Lung (tissue), 11 donors: ENCODE measurements at regions not wholly inside any gene's neighbourhood (a gene's known extent, or its start where the extent isn't known, plus 50 kb on each side); places are given as distances from the start of the nearest gene placed in this dataset.
"Not testable (repeated sequence)": the region's sequence is repeated elsewhere in the genome, so short reads cannot be mapped to it uniquely, and the experiment has no call there.

Experiments
- ATAC-seq: fragments of 200-7000 bp; cut with Tn5 transposase; one replicate; pipeline ENCODE4 v1.9.1; 2020; ENCODE audit warnings: moderate number of reproducible peaks; ENCODE audit not compliant: insufficient read depth, low FRiP score
- DNase-seq, 3 donors: peaks; one replicate each; pipeline ENCODE4 v3.0.0-alpha.2; 2013 to 2017
- H3K27ac ChIP-seq, 2 donors: one replicate each; pipeline ENCODE4 v1.5.1; 2013; ENCODE audit warnings: mild to moderate bottlenecking in 2 of 2, moderate library complexity in 2 of 2, control low read depth in 1 of 2, inconsistent platforms in 1 of 2, low read depth in 1 of 2, low read length in 1 of 2
- H3K27me3 ChIP-seq, 3 donors: one replicate each; pipeline ENCODE4 v1.5.1; 2013; ENCODE audit warnings: low read length in 2 of 3; ENCODE audit not compliant: control insufficient read depth in 3 of 3, insufficient read depth in 3 of 3
- H3K36me3 ChIP-seq, 4 donors: one replicate each; pipeline ENCODE4 v1.5.1; 2013; ENCODE audit warnings: low read length in 4 of 4, mild to moderate bottlenecking in 1 of 4, moderate library complexity in 1 of 4; ENCODE audit not compliant: control insufficient read depth in 4 of 4, insufficient read depth in 4 of 4
- H3K4me1 ChIP-seq, 5 donors: one replicate each; pipeline ENCODE4 v1.5.1; 2013; ENCODE audit warnings: low read length in 5 of 5, mild to moderate bottlenecking in 2 of 5, moderate library complexity in 1 of 5; ENCODE audit not compliant: control insufficient read depth in 5 of 5, insufficient read depth in 5 of 5
- H3K4me3 ChIP-seq: one replicate; pipeline ENCODE4 v1.5.1; 2013; ENCODE audit warnings: mild to moderate bottlenecking, control low read depth, moderate library complexity
- H3K9ac ChIP-seq, 2 donors: one replicate each; pipeline ENCODE4 v1.5.1; 2013; ENCODE audit warnings: low read length in 2 of 2, control low read depth in 1 of 2; ENCODE audit not compliant: insufficient read depth in 1 of 2
- H3K9me3 ChIP-seq, 4 donors: one replicate each; pipeline ENCODE4 v1.5.1; 2013; ENCODE audit warnings: low read length in 3 of 4, mild to moderate bottlenecking in 1 of 4, moderate library complexity in 1 of 4; ENCODE audit not compliant: control insufficient read depth in 4 of 4, insufficient read depth in 3 of 4
- CTCF ChIP-seq: IDR thresholded peaks from 2 replicates; pipeline ENCODE4 v1.5.1; 2012; ENCODE audit warnings: mild to moderate bottlenecking; ENCODE audit errors: control extremely low read depth, extremely low read depth
- WGBS, 2 donors: extraction: QIAGEN DNeasy Blood & Tissue Kit; methylation state at CpG; one replicate each; pipeline ENCODE4 v1.1.7; 2013; 5-methylcytosine and 5-hydroxymethylcytosine counted together
- donor health status: control.
- donor health status: control.
- donor health status: Bipolar disorder and iron deficiency.
- donor health status: healthy.
- donor health status: DM: yes; HTN: yes; CAD: no.

DNA sequence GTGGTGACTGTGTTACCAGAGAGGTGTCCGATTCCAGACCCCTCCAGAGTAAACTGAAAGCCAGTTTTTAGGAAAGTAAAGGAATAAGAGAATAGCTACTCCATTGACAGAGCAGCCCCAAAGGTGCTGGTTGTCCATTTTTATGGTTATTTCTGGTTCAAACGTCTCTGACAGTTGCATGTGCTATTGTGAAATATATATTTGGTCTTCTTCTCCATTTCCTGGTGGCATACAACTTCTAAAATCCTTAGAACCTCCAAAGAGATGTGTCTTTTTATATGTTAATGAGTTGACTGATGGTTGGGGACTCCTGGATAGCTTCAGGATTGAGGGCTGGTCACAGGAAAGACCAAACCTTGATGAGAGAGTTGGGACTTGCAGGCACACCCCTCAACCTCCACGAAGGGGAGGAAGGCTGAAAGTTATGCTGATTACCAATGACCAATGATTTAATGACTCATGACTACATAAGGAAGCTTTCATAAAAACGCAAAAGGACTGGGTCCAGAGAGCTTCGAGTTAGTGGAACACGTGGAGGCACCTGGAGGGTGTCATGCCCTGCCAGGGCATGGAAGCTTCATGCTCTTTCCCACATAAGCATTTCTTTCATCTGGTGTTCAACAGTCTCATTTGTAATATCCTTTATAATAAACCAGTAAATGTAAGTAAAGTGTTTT is 100.7 kb downstream of the SLC16A1 start:
- Histone ChIP-seq H3K4me3 (no peak overlapping the region), H3K27me3 (no peaks in the 10 kb centered on the region), H3K27ac (no peak overlapping the region), H3K9me3 (peaks cover 0 to 1% (median 0%) of the 10 kb centered on the region in 4 donors), H3K9ac (no peak overlapping the region), H3K36me3 (no peaks in the 10 kb centered on the region), H3K4me1 (peaks cover 0 to under 1% (median 0%) of the 10 kb centered on the region in 5 donors)
- DNase-seq, result peak in 1 of 3 donors; percentile 6
- 50 to 55% methylated on average over 6 of the region's 6 CpGs for WGBS, 2 donors
- no peak for ATAC-seq
- TF ChIP-seq CTCF, result no peak

- ATAC-seq, H3K36me3 ChIP-seq, H3K4me1 ChIP-seq, H3K9me3 ChIP-seq, H3K9ac ChIP-seq, H3K4me3 ChIP-seq, H3K27ac ChIP-seq, H3K27me3 ChIP-seq: not testable (repeated sequence)
- DNase-seq, result peak in 1 of 3 donors; percentile 26
- 22 to 36% methylated on average over 39 to 45 of the region's 45 CpGs for WGBS, 2 donors
Measured at GRCh38 chr1:112854368-112854984, 101.5 kb downstream of the SLC16A1 start.

- H3K27ac ChIP-seq, H3K4me1 ChIP-seq, H3K9me3 ChIP-seq, DNase-seq, H3K27me3 ChIP-seq, ATAC-seq, H3K4me3 ChIP-seq, H3K36me3 ChIP-seq, H3K9ac ChIP-seq: not testable (repeated sequence)
- WGBS, 2 donors, result 97% methylated on average over 4 to 6 of the region's 8 CpGs
Measured at GRCh38 chr1:112853915-112854314, 102.1 kb downstream of the SLC16A1 start.

GRCh38 chr1:112852934-112853333 is 103.1 kb downstream of the SLC16A1 start:
- DNase-seq, result no peak
- TF ChIP-seq CTCF, result no peak
- Histone ChIP-seq H3K4me3 (no peak overlapping the region), H3K9ac (no peak overlapping the region), H3K27ac (no peak overlapping the region), H3K27me3 (no peaks in the 10 kb centered on the region), H3K4me1 (peaks cover 0 to 8% (median 3%) of the 10 kb centered on the region in 5 donors), H3K36me3 (no peaks in the 10 kb centered on the region), H3K9me3 (peaks cover 0 to 1% (median 0%) of the 10 kb centered on the region in 4 donors)
- ATAC-seq, result no peak
- WGBS, 2 donors, result 97 to 99% methylated on average over 2 of the region's 2 CpGs
